IMR-90 (cell line): ENCODE measurements at regions not wholly inside any gene's neighbourhood (a gene's known extent, or its start where the extent isn't known, plus 50 kb on each side); places are given as distances from the start of the nearest gene placed in this dataset.

Experiments used
- FOS ChIP-seq: fragments of 150-350 bp; IDR thresholded peaks from 2 replicates; pipeline ENCODE4 v1.6.1; 2016; ENCODE audit warnings: low read depth, low read length
- MAFK ChIP-seq: IDR thresholded peaks from 2 replicates; pipeline ENCODE4 v1.6.1; 2012; ENCODE audit warnings: low read depth, low read length, improper control_type of control experiment
- MXI1 ChIP-seq: IDR thresholded peaks from 2 replicates; pipeline ENCODE4 v1.6.1; 2012; ENCODE audit warnings: low read depth, mild to moderate bottlenecking, low read length, moderate library complexity, borderline replicate concordance
- POLR2A ChIP-seq: IDR thresholded peaks from 2 replicates; pipeline ENCODE4 v1.6.1; 2012; ENCODE audit warnings: mild to moderate bottlenecking, low read depth, low read length
- RAD21 ChIP-seq: IDR thresholded peaks from 2 replicates; pipeline ENCODE4 v1.6.1; 2012; ENCODE audit warnings: low read length, improper control_type of control experiment
- RCOR1 ChIP-seq: IDR thresholded peaks from 2 replicates; pipeline ENCODE4 v1.6.1; 2012; ENCODE audit warnings: mild to moderate bottlenecking, low read length, improper control_type of control experiment; ENCODE audit not compliant: insufficient replicate concordance
- TF ChIP-seq, protein P1 (sequence below): conservative IDR thresholded peaks from 2 replicates; pipeline ENCODE4 v1.5.1; 2012; ENCODE audit warnings: mild to moderate bottlenecking, low read depth, low read length, improper control_type of control experiment

DNA sequence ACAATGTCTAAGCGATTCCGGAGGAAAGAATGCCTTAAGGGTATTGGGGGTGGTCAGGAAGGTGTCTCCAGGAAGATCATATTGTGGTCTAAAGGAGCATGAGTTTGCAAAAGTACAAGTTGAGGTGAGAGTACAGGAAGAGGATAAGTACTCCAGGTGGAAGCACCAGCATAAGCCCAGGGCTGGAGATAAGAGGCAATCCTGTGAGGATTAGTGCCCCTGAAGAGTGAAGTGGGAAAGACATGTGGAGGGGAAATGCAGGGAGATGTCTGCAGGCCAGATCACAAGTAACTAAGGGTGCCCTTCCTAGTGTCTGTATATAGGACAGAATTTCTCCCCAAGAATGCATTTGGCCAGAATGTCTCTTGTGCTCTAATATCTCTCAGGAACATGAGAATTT, 188.3 kb upstream of the DPT start:
- TF ChIP-seq, protein P1, sequence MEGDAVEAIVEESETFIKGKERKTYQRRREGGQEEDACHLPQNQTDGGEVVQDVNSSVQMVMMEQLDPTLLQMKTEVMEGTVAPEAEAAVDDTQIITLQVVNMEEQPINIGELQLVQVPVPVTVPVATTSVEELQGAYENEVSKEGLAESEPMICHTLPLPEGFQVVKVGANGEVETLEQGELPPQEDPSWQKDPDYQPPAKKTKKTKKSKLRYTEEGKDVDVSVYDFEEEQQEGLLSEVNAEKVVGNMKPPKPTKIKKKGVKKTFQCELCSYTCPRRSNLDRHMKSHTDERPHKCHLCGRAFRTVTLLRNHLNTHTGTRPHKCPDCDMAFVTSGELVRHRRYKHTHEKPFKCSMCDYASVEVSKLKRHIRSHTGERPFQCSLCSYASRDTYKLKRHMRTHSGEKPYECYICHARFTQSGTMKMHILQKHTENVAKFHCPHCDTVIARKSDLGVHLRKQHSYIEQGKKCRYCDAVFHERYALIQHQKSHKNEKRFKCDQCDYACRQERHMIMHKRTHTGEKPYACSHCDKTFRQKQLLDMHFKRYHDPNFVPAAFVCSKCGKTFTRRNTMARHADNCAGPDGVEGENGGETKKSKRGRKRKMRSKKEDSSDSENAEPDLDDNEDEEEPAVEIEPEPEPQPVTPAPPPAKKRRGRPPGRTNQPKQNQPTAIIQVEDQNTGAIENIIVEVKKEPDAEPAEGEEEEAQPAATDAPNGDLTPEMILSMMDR, result no peak
- TF ChIP-seq MXI1 (no peak), POLR2A (no peak), RAD21 (no peak), FOS (no peak), MAFK (no peak), RCOR1 (no peak)
